ENCODE measurements at regions not wholly inside any gene's neighbourhood (a gene's known extent, or its start where the extent isn't known, plus 50 kb on each side); places are given as distances from the start of the nearest gene placed in this dataset.

DNA sequence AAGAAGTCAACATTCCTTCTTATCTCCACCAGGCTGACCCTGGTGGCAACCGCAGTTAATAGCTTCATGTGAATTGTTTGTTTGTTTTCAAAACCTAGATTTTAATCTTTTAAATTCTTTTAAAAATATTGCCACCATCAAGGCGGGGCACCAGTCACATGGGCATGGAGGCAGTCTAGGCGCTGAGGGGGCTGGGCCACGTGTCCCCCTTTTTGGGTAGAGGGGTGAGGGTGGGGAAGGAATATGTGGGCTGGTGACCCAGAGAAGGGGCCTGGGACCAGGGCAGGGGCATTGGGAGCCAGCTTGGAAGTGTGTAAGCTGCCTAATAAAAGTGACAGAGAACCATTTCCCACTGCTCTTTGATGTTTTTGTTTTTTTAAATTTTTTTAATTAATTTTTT is 147.3 kb downstream of the GADD45G start:
- TF ChIP-seq TAF1 (IDR thresholded peaks at IDR 0.05; ENCODE audit: borderline replicate concordance, low read depth, low read length) (no peak), RXRA (IDR thresholded peaks at IDR 0.05; ENCODE audit: borderline replicate concordance, low read depth) (no peak), RCOR1 (IDR thresholded peaks at IDR 0.05; ENCODE audit: low read length) (no peak)
- TF ChIP-seq, protein P1, sequence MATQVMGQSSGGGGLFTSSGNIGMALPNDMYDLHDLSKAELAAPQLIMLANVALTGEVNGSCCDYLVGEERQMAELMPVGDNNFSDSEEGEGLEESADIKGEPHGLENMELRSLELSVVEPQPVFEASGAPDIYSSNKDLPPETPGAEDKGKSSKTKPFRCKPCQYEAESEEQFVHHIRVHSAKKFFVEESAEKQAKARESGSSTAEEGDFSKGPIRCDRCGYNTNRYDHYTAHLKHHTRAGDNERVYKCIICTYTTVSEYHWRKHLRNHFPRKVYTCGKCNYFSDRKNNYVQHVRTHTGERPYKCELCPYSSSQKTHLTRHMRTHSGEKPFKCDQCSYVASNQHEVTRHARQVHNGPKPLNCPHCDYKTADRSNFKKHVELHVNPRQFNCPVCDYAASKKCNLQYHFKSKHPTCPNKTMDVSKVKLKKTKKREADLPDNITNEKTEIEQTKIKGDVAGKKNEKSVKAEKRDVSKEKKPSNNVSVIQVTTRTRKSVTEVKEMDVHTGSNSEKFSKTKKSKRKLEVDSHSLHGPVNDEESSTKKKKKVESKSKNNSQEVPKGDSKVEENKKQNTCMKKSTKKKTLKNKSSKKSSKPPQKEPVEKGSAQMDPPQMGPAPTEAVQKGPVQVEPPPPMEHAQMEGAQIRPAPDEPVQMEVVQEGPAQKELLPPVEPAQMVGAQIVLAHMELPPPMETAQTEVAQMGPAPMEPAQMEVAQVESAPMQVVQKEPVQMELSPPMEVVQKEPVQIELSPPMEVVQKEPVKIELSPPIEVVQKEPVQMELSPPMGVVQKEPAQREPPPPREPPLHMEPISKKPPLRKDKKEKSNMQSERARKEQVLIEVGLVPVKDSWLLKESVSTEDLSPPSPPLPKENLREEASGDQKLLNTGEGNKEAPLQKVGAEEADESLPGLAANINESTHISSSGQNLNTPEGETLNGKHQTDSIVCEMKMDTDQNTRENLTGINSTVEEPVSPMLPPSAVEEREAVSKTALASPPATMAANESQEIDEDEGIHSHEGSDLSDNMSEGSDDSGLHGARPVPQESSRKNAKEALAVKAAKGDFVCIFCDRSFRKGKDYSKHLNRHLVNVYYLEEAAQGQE (IDR thresholded peaks at IDR 0.05; ENCODE audit: low read depth, low read length): no peak
- POLR2A ChIA-PET: no interaction called here
- no peaks in the 10 kb centered on the region for H3K79me2 ChIP-seq (ENCODE audit: insufficient read depth)
- no peaks in the 10 kb centered on the region for H3K36me3 ChIP-seq (replicated peaks in 1 of 2; ENCODE audit: control insufficient read depth in 1 of 2, insufficient read depth in 2 of 2, low read length in 1 of 2)
- H3K27me3 ChIP-seq (ENCODE audit: insufficient read depth): no peaks in the 10 kb centered on the region
- DNase-seq: no peak
- no peaks in the 10 kb centered on the region for H3K9me2 ChIP-seq
- H3K4me2 ChIP-seq: no peak overlapping the region
- H2AFZ ChIP-seq (ENCODE audit: low read depth): no peak overlapping the region
- H3F3A ChIP-seq (replicated peaks; ENCODE audit: insufficient read depth): no peaks in the 10 kb centered on the region
- H3K4me1 ChIP-seq (ENCODE audit: control insufficient read depth in 1 of 2, insufficient read depth in 2 of 2, low read depth in 1 of 2, low read length in 1 of 2): peaks cover 0 to 62% of the 10 kb centered on the region in 2 experiments; a peak in 2 of 4 replicates
- no peaks in the 10 kb centered on the region for H3K9me3 ChIP-seq
- H3K9ac ChIP-seq: no peak overlapping the region
- no peak overlapping the region for H3K4me3 ChIP-seq (ENCODE audit: low read depth in 2 of 2, low read length in 1 of 2)
- 53% methylated on average over 4 of the region's 4 CpGs for WGBS (ENCODE audit: low lambda C conversion rate)
- H4K20me1 ChIP-seq (ENCODE audit: insufficient read depth): no peaks in the 10 kb centered on the region
- CTCF ChIA-PET: interaction anchor here (2.0 to 2.7 kb wide), 2 partner anchors 148 to 149 kb away, joined by 6 to 22 read pairs; no protein-coding TSS in a partner anchor
- H3K27ac ChIP-seq (ENCODE audit: low read depth in 2 of 2, low read length in 1 of 2): no peak overlapping the region

DNA sequence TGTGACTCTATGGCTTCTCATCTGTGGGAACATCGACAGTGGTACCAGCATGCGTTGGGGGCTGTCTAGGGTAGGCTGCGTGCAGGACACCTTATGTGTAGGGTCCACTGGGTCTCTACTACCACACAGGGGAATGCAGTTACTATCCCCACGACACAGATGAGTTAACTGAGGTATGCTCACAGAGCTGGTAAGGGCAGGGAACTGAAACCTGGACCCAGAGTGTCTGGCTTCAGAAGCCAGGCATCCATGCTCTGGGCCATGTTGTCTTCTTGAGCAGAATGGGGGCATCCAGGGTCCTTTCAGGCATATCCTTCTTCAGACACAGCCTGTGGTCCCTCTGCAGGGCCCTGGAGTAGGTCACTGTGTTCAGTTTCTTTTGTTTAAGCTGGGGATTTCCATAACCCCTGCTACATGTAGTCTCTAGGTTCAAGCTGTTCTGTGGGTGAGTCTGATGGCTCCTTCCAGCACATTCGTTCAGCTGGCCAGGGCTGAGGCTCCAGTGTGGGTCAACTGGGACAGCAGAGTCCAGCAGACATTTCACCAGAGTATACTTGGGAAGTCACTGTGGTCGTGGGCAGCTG is 148.8 kb downstream of the GADD45G start:
- Histone ChIP-seq H4K20me1 (ENCODE audit: insufficient read depth) (no peaks in the 10 kb centered on the region), H3F3A (replicated peaks; ENCODE audit: insufficient read depth) (no peaks in the 10 kb centered on the region), H3K9me2 (no peaks in the 10 kb centered on the region), H3K4me3 (ENCODE audit: low read depth in 2 of 2, low read length in 1 of 2) (no peak overlapping the region), H3K4me1 (ENCODE audit: control insufficient read depth in 1 of 2, insufficient read depth in 2 of 2, low read depth in 1 of 2, low read length in 1 of 2) (peaks cover 0 to 49% of the 10 kb centered on the region in 2 experiments; a peak in 2 of 4 replicates), H2AFZ (ENCODE audit: low read depth) (no peak overlapping the region), H3K27me3 (ENCODE audit: insufficient read depth) (no peaks in the 10 kb centered on the region), H3K36me3 (replicated peaks in 1 of 2; ENCODE audit: control insufficient read depth in 1 of 2, insufficient read depth in 2 of 2, low read length in 1 of 2) (no peaks in the 10 kb centered on the region), H3K9me3 (no peaks in the 10 kb centered on the region), H3K27ac (ENCODE audit: low read depth in 2 of 2, low read length in 1 of 2) (no peak overlapping the region), H3K9ac (no peak overlapping the region), H3K4me2 (no peak overlapping the region), H3K79me2 (ENCODE audit: insufficient read depth) (no peaks in the 10 kb centered on the region)
- TF ChIP-seq RXRA (IDR thresholded peaks at IDR 0.05; ENCODE audit: borderline replicate concordance, low read depth): no peak
- 35% methylated on average over 6 of the region's 6 CpGs for WGBS (ENCODE audit: low lambda C conversion rate)
- POLR2A ChIA-PET: no interaction called here
- DNase-seq: no peak
- CTCF ChIA-PET: interaction anchor here (2.0 kb wide), 1 partner anchor 150 kb away, joined by 6 read pairs; no protein-coding TSS in a partner anchor

DNA sequence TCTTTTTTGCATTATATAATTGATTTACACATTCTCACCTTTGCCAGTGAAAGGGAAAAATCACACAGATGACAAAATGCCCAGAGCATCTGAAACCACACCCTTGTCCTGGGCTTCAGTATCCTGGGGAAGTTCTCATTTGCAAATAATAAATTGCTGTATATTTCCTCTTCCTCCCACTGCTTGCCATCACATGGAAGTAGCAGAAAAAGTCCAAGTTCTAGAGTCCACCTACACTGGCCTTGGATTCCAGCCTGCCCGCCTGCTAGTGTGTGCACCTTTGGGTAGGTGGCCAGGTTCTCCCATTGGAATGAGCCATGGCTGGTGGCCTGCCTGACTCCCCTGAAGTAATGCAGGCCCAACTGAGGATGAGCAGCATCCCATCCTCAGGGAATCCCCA is 149.4 kb downstream of the GADD45G start:
- WGBS (ENCODE audit: low lambda C conversion rate): no CpG with 5 or more reads among the region's 1 CpG
- TF ChIP-seq RCOR1 (IDR thresholded peaks at IDR 0.05; ENCODE audit: low read length) (no peak), FOSL2 (IDR thresholded peaks at IDR 0.05; ENCODE audit: borderline replicate concordance, low read depth) (no peak), CHD2 (IDR thresholded peaks at IDR 0.05; ENCODE audit: low read length, partially characterized antibody) (no peak)
- TF ChIP-seq, protein P2, sequence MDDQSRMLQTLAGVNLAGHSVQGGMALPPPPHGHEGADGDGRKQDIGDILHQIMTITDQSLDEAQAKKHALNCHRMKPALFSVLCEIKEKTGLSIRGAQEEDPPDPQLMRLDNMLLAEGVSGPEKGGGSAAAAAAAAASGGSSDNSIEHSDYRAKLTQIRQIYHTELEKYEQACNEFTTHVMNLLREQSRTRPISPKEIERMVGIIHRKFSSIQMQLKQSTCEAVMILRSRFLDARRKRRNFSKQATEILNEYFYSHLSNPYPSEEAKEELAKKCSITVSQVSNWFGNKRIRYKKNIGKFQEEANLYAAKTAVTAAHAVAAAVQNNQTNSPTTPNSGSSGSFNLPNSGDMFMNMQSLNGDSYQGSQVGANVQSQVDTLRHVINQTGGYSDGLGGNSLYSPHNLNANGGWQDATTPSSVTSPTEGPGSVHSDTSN (IDR thresholded peaks at IDR 0.05): no peak
- TF ChIP-seq, protein P3, sequence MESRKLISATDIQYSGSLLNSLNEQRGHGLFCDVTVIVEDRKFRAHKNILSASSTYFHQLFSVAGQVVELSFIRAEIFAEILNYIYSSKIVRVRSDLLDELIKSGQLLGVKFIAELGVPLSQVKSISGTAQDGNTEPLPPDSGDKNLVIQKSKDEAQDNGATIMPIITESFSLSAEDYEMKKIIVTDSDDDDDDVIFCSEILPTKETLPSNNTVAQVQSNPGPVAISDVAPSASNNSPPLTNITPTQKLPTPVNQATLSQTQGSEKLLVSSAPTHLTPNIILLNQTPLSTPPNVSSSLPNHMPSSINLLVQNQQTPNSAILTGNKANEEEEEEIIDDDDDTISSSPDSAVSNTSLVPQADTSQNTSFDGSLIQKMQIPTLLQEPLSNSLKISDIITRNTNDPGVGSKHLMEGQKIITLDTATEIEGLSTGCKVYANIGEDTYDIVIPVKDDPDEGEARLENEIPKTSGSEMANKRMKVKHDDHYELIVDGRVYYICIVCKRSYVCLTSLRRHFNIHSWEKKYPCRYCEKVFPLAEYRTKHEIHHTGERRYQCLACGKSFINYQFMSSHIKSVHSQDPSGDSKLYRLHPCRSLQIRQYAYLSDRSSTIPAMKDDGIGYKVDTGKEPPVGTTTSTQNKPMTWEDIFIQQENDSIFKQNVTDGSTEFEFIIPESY (IDR thresholded peaks at IDR 0.05; ENCODE audit: borderline replicate concordance, low read depth): no peak
- TF ChIP-seq, protein P4, sequence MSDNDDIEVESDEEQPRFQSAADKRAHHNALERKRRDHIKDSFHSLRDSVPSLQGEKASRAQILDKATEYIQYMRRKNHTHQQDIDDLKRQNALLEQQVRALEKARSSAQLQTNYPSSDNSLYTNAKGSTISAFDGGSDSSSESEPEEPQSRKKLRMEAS (IDR thresholded peaks at IDR 0.05; ENCODE audit: low read depth): no peak
- TF ChIP-seq, protein P5, sequence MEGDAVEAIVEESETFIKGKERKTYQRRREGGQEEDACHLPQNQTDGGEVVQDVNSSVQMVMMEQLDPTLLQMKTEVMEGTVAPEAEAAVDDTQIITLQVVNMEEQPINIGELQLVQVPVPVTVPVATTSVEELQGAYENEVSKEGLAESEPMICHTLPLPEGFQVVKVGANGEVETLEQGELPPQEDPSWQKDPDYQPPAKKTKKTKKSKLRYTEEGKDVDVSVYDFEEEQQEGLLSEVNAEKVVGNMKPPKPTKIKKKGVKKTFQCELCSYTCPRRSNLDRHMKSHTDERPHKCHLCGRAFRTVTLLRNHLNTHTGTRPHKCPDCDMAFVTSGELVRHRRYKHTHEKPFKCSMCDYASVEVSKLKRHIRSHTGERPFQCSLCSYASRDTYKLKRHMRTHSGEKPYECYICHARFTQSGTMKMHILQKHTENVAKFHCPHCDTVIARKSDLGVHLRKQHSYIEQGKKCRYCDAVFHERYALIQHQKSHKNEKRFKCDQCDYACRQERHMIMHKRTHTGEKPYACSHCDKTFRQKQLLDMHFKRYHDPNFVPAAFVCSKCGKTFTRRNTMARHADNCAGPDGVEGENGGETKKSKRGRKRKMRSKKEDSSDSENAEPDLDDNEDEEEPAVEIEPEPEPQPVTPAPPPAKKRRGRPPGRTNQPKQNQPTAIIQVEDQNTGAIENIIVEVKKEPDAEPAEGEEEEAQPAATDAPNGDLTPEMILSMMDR (IDR thresholded peaks at IDR 0.05): no peak

More for the DNA sequence above, 149.4 kb downstream of the GADD45G start:
- H3K9me2 ChIP-seq: no peaks in the 10 kb centered on the region
- no peak overlapping the region for H3K4me2 ChIP-seq
- POLR2A ChIA-PET: no interaction called here
- H3K36me3 ChIP-seq (replicated peaks in 1 of 2; ENCODE audit: control insufficient read depth in 1 of 2, insufficient read depth in 2 of 2, low read length in 1 of 2): no peaks in the 10 kb centered on the region
- H3K27ac ChIP-seq (ENCODE audit: low read depth in 2 of 2, low read length in 1 of 2): no peak overlapping the region
- no peaks in the 10 kb centered on the region for H3F3A ChIP-seq (replicated peaks; ENCODE audit: insufficient read depth)
- no peak overlapping the region for H3K9ac ChIP-seq
- no peaks in the 10 kb centered on the region for H3K27me3 ChIP-seq (ENCODE audit: insufficient read depth)
- H3K79me2 ChIP-seq (ENCODE audit: insufficient read depth): no peaks in the 10 kb centered on the region
- H3K4me3 ChIP-seq (ENCODE audit: low read depth in 2 of 2, low read length in 1 of 2): no peak overlapping the region
- CTCF ChIA-PET: interaction anchor here (2.0 kb wide), 1 partner anchor 150 kb away, joined by 6 read pairs; no protein-coding TSS in a partner anchor
- no peaks in the 10 kb centered on the region for H3K9me3 ChIP-seq
- no peak overlapping the region for H2AFZ ChIP-seq (ENCODE audit: low read depth)
- DNase-seq: no peak
- H3K4me1 ChIP-seq (ENCODE audit: control insufficient read depth in 1 of 2, insufficient read depth in 2 of 2, low read depth in 1 of 2, low read length in 1 of 2): peaks cover 0 to 43% of the 10 kb centered on the region in 2 experiments; a peak in 2 of 4 replicates
- H4K20me1 ChIP-seq (ENCODE audit: insufficient read depth): no peaks in the 10 kb centered on the region

Measured in SK-N-SH (cell line).